ENCODE measurements at regions not wholly inside any gene's neighbourhood (a gene's known extent, or its start where the extent isn't known, plus 50 kb on each side); places are given as distances from the start of the nearest gene placed in this dataset.

DNA sequence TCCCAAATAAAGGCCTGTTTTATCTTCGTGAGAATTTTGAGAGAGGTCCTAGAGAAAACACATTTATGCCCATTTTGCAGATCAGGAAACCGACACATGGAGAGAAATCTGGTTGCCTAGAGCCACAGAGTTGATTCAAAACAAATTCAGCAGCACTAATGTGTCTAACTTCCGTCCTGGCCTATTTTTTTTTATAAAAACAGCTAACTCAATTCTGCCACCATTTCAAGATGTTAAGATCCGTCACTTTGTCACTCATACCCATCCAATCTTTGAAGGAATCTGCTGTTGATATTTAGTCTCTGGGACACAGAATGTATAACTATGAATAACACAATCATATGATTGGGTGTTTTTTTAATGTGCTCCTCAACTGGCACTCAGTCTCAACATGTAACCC, 611.1 kb upstream of the ARID1B start (continued):
- TF ChIP-seq, protein P1, sequence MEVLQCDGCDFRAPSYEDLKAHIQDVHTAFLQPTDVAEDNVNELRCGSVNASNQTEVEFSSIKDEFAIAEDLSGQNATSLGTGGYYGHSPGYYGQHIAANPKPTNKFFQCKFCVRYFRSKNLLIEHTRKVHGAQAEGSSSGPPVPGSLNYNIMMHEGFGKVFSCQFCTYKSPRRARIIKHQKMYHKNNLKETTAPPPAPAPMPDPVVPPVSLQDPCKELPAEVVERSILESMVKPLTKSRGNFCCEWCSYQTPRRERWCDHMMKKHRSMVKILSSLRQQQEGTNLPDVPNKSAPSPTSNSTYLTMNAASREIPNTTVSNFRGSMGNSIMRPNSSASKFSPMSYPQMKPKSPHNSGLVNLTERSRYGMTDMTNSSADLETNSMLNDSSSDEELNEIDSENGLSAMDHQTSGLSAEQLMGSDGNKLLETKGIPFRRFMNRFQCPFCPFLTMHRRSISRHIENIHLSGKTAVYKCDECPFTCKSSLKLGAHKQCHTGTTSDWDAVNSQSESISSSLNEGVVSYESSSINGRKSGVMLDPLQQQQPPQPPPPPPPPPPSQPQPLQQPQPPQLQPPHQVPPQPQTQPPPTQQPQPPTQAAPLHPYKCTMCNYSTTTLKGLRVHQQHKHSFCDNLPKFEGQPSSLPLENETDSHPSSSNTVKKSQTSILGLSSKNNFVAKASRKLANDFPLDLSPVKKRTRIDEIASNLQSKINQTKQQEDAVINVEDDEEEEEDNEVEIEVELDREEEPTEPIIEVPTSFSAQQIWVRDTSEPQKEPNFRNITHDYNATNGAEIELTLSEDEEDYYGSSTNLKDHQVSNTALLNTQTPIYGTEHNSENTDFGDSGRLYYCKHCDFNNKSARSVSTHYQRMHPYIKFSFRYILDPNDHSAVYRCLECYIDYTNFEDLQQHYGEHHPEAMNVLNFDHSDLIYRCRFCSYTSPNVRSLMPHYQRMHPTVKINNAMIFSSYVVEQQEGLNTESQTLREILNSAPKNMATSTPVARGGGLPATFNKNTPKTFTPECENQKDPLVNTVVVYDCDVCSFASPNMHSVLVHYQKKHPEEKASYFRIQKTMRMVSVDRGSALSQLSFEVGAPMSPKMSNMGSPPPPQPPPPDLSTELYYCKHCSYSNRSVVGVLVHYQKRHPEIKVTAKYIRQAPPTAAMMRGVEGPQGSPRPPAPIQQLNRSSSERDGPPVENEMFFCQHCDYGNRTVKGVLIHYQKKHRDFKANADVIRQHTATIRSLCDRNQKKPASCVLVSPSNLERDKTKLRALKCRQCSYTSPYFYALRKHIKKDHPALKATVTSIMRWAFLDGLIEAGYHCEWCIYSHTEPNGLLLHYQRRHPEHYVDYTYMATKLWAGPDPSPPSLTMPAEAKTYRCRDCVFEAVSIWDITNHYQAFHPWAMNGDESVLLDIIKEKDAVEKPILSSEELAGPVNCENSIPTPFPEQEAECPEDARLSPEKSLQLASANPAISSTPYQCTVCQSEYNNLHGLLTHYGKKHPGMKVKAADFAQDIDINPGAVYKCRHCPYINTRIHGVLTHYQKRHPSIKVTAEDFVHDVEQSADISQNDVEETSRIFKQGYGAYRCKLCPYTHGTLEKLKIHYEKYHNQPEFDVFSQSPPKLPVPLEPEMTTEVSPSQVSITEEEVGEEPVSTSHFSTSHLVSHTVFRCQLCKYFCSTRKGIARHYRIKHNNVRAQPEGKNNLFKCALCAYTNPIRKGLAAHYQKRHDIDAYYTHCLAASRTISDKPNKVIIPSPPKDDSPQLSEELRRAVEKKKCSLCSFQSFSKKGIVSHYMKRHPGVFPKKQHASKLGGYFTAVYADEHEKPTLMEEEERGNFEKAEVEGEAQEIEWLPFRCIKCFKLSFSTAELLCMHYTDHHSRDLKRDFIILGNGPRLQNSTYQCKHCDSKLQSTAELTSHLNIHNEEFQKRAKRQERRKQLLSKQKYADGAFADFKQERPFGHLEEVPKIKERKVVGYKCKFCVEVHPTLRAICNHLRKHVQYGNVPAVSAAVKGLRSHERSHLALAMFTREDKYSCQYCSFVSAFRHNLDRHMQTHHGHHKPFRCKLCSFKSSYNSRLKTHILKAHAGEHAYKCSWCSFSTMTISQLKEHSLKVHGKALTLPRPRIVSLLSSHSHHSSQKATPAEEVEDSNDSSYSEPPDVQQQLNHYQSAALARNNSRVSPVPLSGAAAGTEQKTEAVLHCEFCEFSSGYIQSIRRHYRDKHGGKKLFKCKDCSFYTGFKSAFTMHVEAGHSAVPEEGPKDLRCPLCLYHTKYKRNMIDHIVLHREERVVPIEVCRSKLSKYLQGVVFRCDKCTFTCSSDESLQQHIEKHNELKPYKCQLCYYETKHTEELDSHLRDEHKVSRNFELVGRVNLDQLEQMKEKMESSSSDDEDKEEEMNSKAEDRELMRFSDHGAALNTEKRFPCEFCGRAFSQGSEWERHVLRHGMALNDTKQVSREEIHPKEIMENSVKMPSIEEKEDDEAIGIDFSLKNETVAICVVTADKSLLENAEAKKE (CRISPR knock-in tag; IDR thresholded peaks at IDR 0.05), result no peak
- TF ChIP-seq EZH2phosphoT487 (IDR thresholded peaks at IDR 0.05; ENCODE audit: unreplicated experiment) (no peak), JUNB (IDR thresholded peaks at IDR 0.05; ENCODE audit: unreplicated experiment) (no peak), POLR2AphosphoS5 (IDR thresholded peaks at IDR 0.05; ENCODE audit: low read depth) (no peak)

DNA sequence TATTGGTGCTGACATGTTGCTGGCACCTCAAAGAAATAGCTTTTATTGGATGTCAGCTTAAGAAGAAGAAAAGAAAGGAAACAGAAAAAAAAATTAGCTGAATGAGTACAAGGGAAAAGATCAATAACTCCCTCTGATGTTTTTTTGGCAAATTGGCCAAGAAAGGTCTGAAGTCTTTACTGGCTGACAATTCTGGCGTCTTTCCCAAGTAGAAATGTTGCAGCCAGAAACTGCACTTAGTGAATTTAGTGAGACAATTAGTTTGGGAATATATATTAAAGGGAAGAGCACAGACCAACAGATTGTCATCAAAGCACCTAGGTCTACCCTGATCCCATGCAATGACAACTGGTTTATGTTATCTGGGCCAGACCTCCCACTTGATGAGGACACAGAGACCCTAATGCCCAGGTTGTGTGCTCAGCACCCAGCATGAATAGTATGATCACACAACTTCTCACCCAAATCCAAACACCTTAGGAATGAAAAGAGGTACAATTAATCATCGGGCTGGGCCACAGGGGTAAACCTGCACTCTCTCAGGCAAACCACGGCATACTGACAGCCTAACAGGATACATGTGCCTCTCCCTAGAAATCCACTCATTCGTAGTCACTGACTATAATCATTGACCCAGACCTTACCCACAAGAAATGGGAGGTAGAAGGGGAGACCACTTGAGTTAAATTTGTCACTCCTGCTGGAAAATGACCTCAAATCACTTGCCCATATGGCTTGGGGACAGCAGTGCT, 612.3 kb upstream of the ARID1B start:
- DNase-seq (ENCODE audit: low spot score) (no peak), ATAC-seq (no peak)
- H3K27ac ChIP-seq (ENCODE audit: low read depth), result no peak overlapping the region
- H4K20me1 ChIP-seq (replicated peaks; ENCODE audit: insufficient read depth), result no peaks in the 10 kb centered on the region
- no peak overlapping the region for H3K4me3 ChIP-seq
- H3K9me2 ChIP-seq (ENCODE audit: insufficient read depth), result peaks cover 6% of the 10 kb centered on the region; the same call in 1 of the 2 replicates
- no peak overlapping the region for H3K27ac Mint-ChIP-seq
- no peak overlapping the region for H3K4me3 Mint-ChIP-seq
- H3F3A ChIP-seq (replicated peaks; ENCODE audit: low read depth), result no peaks in the 10 kb centered on the region
- no peaks in the 10 kb centered on the region for H3K36me3 ChIP-seq (ENCODE audit: insufficient read depth)
- no peaks in the 10 kb centered on the region for H3K9me3 Mint-ChIP-seq
- no peaks in the 10 kb centered on the region for H3K4me1 ChIP-seq (ENCODE audit: insufficient read depth)
- H3K27me3 Mint-ChIP-seq (ENCODE audit: insufficient read depth, low read depth, poor library complexity), result no peaks in the 10 kb centered on the region
- 0 out of 2 replicates have a peak overlapping the region, but pooled peaks have one; percentile 23 for H2AFZ ChIP-seq
- H3K27me3 ChIP-seq (ENCODE audit: insufficient read depth), result no peaks in the 10 kb centered on the region
- peaks cover 4% of the 10 kb centered on the region; the same call in 1 of the 3 replicates for H3K4me1 Mint-ChIP-seq
- H3K79me2 ChIP-seq (replicated peaks; ENCODE audit: insufficient read depth), result no peaks in the 10 kb centered on the region
- H3K36me3 Mint-ChIP-seq (ENCODE audit: low read depth), result no peaks in the 10 kb centered on the region
- no peak overlapping the region for H3K4me2 ChIP-seq
- no peak for TF ChIP-seq NANOG (IDR thresholded peaks at IDR 0.05; ENCODE audit: borderline replicate concordance)
- TF ChIP-seq, protein P2, sequence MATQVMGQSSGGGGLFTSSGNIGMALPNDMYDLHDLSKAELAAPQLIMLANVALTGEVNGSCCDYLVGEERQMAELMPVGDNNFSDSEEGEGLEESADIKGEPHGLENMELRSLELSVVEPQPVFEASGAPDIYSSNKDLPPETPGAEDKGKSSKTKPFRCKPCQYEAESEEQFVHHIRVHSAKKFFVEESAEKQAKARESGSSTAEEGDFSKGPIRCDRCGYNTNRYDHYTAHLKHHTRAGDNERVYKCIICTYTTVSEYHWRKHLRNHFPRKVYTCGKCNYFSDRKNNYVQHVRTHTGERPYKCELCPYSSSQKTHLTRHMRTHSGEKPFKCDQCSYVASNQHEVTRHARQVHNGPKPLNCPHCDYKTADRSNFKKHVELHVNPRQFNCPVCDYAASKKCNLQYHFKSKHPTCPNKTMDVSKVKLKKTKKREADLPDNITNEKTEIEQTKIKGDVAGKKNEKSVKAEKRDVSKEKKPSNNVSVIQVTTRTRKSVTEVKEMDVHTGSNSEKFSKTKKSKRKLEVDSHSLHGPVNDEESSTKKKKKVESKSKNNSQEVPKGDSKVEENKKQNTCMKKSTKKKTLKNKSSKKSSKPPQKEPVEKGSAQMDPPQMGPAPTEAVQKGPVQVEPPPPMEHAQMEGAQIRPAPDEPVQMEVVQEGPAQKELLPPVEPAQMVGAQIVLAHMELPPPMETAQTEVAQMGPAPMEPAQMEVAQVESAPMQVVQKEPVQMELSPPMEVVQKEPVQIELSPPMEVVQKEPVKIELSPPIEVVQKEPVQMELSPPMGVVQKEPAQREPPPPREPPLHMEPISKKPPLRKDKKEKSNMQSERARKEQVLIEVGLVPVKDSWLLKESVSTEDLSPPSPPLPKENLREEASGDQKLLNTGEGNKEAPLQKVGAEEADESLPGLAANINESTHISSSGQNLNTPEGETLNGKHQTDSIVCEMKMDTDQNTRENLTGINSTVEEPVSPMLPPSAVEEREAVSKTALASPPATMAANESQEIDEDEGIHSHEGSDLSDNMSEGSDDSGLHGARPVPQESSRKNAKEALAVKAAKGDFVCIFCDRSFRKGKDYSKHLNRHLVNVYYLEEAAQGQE (IDR thresholded peaks at IDR 0.05; ENCODE audit: unreplicated experiment), result no peak
- TF ChIP-seq ZNF114 (CRISPR knock-in tag; IDR thresholded peaks at IDR 0.05), result no peak

Data from GM23338 (cell line).